Ramos (cell line): ENCODE measurements at regions not wholly inside any gene's neighbourhood (a gene's known extent, or its start where the extent isn't known, plus 50 kb on each side); places are given as distances from the start of the nearest gene placed in this dataset.
"Not testable (repeated sequence)": the region's sequence is repeated elsewhere in the genome, so short reads cannot be mapped to it uniquely, and the experiment has no call there.

ENCODE experiments used
- in situ Hi-C: fragments of 300-500 bp; cut with MboI; formaldehyde crosslinking; loops from one replicate; pipeline ENCODE4 v1.14.3; 2022; ENCODE audit warnings: low sequenced_read_pairs; ENCODE audit not compliant: unreplicated experiment

GRCh38 chr1:244155661-244156060 is 104.6 kb downstream of the ZBTB18 start:
- in situ Hi-C loops, result no loop called here

DNA sequence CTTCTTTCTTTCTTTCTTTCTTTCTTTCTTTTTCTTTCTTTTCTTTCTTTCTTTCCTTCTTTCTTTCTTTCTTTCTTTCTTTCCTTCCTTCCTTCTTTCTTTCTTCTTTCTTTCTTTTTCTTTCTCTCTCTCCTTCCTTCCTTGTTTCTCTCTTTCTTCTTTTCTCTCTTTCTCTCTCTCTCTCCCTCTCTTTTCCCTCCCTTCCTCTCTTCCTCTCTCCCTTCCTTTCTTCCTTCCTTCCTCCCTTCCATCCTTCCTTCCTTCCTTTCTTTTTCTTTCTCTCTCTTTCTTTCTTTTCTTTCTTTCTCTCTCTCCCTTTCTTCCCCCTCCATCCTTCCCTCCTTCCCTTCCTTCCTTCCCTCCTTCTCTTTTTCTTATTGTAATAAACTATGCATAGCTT is 105.5 kb downstream of the ZBTB18 start:
- in situ Hi-C loops, result not testable (repeated sequence)

DNA sequence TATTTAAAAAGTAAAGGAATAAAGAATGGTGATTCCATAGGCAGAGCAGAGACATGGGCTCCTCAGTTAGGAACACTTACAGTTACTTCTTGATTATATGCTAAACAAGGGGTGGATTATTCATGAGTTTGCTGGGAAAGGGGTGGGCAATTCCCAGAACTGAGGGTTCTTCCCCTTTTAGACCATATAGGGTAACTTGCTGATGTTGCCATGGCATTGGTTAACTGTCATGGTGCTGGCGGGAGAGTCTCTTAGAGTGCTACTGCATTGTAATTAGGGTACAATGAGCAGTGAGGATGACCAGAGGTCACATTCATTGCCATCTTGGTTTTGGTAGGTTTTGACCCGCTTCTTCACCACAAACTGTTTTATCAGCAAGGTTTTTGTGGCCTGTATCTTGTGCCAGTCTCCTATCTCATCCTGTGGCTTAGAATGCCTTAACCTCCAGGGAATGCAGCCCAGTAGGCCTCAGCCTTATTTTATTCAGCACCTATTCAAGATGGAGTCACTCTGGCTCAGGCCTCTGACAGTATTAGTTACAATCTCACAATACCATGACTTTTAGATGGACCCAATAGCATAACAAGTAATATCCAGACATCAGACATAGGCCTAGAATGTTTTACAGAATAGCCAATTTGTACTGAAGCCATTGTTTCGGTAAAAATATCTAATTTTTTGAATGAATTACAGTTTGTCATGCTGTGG is 106.8 kb downstream of the ZBTB18 start:
- in situ Hi-C loops, result no loop called here

DNA sequence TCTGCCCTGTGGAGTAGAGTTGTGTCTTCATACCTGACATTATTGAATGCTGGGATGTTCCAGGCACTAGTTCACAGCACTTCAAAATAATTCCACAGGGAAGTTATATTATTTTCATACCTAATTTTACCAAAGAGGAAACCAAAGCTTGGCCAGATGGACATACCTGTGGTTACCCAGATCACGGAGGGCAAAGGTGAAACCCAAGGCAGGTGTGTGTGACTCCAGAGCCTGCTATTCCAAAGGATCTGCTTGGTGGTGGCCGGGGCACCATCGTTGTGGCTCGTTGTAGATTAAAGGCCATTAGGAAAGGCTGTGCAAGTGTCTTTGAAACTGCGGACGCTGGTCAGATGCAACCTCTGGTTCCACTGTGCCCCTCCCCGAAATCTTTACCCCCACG is 108.6 kb downstream of the ZBTB18 start:
- in situ Hi-C loops, result no loop called here

DNA sequence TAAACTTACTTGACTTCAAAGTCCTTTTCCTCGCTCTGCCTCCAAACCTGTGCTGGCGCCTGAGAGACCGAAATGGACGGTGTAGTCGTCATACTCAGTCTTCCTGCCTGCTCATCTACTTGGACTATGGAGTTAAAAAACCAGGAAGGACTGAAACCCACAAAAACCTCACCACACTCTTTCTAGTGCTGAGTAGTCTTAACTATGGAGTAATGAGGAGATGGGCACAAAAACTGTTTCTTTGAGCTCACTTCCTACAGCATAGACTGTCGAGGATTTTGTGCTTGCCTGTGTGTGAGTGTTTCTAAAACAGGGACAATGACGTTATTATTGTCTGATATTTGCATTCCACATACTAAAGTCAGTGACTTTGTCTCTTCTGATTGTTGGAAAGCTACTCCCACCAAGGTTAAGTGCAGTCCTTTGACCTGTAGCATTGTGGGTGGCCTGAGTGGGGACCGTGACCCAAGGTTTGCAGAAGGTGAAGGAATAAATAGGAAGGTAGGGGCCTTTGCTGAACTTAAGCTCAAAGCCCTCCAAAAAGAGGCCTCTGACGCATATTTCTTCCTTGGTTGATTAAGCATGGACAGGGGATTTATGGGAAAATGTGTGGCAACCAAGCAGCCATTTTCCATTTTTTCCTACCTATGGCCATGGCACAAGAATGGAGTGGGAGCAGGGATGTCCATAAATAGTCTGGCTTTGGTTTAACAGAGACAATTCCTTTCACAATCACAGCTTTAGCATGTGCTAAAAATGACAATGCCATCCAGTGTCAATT is 109.6 kb downstream of the ZBTB18 start:
- in situ Hi-C loops, result no loop called here

GRCh38 chr1:244161236-244161510 is 110.1 kb downstream of the ZBTB18 start:
- in situ Hi-C loops, result no loop called here

GRCh38 chr1:244162786-244163530 is 111.9 kb downstream of the ZBTB18 start:
- in situ Hi-C loops, result no loop called here

- in situ Hi-C loops, result no loop called here
Measured at GRCh38 chr1:244163861-244164510, 112.9 kb downstream of the ZBTB18 start.

DNA sequence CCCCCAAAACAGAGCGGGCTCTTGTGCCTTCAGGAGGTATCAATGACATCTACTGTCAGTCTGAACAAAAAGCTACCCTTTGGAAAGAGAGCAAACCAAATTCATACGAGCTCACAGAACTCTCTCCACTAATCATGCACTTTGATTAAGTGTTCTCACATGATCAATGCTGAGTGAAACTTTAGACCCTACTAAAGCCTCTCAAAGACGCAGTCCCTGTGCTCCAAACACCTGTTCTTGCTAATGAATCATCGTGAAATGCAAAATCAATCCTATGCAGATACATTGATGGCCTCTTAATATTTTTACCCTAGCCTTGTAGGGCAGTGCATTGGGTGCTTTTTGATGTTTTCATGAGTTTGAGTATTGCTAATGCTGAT is 113.4 kb downstream of the ZBTB18 start:
- in situ Hi-C loops, result no loop called here

- in situ Hi-C loops, result no loop called here
Measured at GRCh38 chr1:244165021-244165420, 113.9 kb downstream of the ZBTB18 start.

DNA sequence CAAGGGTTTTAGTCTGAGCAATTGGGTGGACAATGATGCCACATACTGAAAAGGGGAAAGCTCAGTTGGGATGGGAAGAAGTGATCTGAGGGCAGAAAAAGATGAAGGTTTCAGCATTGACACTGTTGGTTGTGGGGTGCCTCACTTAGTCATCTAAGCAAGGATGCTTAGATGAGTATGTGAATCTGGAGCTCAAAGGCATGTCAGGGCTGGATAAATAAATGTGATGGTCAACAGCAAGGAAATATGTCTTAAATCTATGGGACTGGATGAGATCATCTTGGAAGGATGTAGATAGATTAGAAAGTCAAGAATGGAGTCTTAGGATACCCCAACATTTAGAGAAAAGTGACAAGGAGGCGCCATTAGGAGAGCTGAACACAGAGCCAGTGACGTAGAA is 114.6 kb downstream of the ZBTB18 start:
- in situ Hi-C loops, result no loop called here

GRCh38 chr1:244171241-244171985 is 120.3 kb downstream of the ZBTB18 start:
- in situ Hi-C loops, result no loop called here

DNA sequence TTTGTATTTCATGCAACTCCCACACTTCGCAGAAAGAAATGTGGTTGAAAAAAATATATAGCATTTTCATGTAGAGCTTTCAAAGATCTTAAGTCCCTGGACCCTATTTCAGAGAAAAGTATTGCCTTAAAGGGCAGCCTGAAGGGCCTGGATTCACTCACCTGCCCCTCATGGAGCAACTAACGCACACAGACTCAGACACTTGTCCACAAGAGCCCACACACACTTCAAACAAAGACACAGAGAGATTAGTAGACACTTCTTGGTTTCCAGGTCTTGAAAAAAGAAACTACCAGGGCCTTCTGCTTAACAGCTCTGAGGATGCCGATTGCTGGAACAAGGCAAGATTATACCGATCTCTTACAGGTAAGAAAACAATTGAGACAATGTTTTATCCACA is 122.2 kb downstream of the ZBTB18 start:
- in situ Hi-C loops, result no loop called here

DNA sequence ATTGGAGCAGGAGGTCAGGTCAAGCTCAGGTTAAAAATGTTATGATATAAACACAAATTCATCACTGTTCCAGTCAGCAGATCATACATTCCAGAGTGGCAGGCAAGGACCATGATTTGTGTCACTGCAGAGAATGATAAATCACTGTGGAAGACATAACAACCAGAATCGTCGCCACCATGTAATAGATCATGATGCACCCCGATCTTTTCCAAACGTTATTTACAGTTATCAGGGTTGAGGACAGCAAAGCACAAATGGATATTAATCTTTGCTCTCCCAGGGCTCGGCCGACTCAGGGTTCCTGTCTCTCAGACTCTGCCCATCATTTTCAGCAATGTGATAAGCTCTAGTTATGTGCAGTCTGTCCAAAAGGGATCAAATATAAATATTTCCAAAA is 122.7 kb downstream of the ZBTB18 start:
- in situ Hi-C loops, result no loop called here

DNA sequence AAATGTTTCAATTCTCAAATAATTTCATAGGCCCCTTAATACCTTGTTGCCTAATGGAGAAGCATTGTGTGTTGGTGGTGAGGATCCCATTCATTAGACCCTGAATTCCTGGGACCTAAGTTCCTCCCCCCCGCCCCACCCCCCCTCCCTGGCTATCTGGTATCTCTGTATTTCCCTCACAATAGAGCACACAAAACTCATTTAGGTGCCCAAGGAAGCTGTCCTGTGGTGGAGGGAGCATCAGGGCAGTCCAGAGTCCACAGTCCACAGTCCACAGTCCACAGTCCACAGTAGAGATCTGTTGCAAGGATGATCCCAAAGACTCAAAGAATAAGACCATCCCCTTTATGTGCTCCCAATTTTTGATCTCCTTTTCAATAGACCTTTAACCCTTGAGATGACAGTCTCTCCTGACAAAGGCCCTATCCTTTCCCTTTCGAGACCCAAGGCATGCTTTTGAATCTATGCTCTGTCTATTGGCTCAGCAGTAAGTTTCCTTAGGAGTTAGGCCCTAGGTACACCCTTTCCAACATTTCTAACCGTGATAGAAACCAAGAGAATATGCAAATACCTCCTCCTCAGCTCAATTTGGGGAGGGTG is 123.9 kb downstream of the ZBTB18 start:
- in situ Hi-C loops, result no loop called here

GRCh38 chr1:244176201-244176600 is 125.1 kb downstream of the ZBTB18 start:
- in situ Hi-C loops, result no loop called here

DNA sequence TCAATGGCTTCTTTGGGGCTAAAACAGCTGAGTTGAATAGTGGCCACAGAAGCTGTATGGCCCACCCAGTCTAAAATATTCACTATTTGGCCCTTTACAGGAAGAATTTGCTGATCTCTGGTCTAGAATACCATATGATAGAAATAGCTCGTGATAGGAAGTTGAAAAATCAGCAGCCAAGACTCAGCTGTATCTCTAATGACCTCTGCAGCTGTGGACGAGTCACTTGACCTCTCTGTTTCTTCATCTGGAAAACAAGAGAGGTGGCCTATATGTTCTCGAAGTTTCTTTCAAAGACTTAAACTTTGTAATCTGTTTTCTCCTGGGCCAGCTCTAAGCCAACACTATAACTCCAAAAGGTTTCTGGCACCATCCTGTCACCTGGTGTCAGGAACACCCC is 129.2 kb downstream of the ZBTB18 start:
- in situ Hi-C loops, result no loop called here

GRCh38 chr1:244181867-244182266 is 130.8 kb downstream of the ZBTB18 start:
- in situ Hi-C loops, result no loop called here

GRCh38 chr1:244183037-244183436 is 132.0 kb downstream of the ZBTB18 start:
- in situ Hi-C loops, result no loop called here

GRCh38 chr1:244186372-244186771 is 135.3 kb downstream of the ZBTB18 start:
- in situ Hi-C loops, result no loop called here
